GM12878 (cell line): ENCODE measurements at regions not wholly inside any gene's neighbourhood (a gene's known extent, or its start where the extent isn't known, plus 50 kb on each side); places are given as distances from the start of the nearest gene placed in this dataset.

ENCODE experiments used
- ATAC-seq: fragments of 200-7000 bp; cut with Tn5 transposase; 3 replicates; pipeline ENCODE4 v1.9.1; 2020; ENCODE audit warnings: mild to moderate bottlenecking, moderate library complexity
- BruUV-seq: library from RNA; stranded (reverse); fragments of 400-500 nt; replicated peaks from 2 replicates; lab custom pipeline; 2021; lab: Mats Ljungman, UMichigan
- CTCF ChIA-PET: fragments of 300-600 bp; sonication (Branson Sonifier 250); formaldehyde crosslinking; extraction: SDS; loops from one replicate; lab custom pipeline; 2021; ENCODE audit warnings: inconsistent platforms; lab: Yijun Ruan, JAX
- POLR2A ChIA-PET: fragments of 350-600 bp; formaldehyde crosslinking; extraction: SDS; loops from one replicate; lab custom pipeline; 2021; ENCODE audit warnings: inconsistent platforms; lab: Charles Lee
- RAD21 ChIA-PET: fragments of 300-600 bp; sonication (Branson Sonifier 250); formaldehyde crosslinking; loops from one replicate; lab custom pipeline; 2023; ENCODE audit warnings: antibody characterized with exemption; ENCODE audit not compliant: unreplicated experiment; lab: Charles Lee
- SMC1A ChIA-PET: fragments of 300-600 bp; sonication (Branson Sonifier 250); formaldehyde crosslinking; loops from one replicate; lab custom pipeline; 2023; ENCODE audit not compliant: unreplicated experiment, uncharacterized antibody; lab: Charles Lee
- DNase-seq: peaks from one replicate; pipeline ENCODE4 v3.0.0-alpha.2; 2011; ENCODE audit warnings: low read depth, low spot score
- FAIRE-seq: peaks from 3 replicates; lab custom pipeline; 2011; peaks lifted over from hg19 to GRCh38; lab: Jason Lieb, UNC
- H2AFZ ChIP-seq: 2 replicates; pipeline ENCODE4 v1.6.0; 2011; ENCODE audit warnings: low read depth, low read length, control low read depth; ENCODE audit not compliant: control insufficient read depth
- H3K27ac ChIP-seq: 2 replicates; pipeline ENCODE4 v1.5.1; 2011; ENCODE audit warnings: control low read depth; ENCODE audit not compliant: control insufficient read depth, insufficient read depth
- H3K27me3 ChIP-seq, 2 experiments: replicated peaks in 1 of 2; 2 replicates each; pipeline versions ENCODE4 v1.6.0 to v1.6.1; 2011; ENCODE audit warnings: low read length in 1 of 2; ENCODE audit not compliant: control insufficient read depth in 2 of 2, insufficient read depth in 2 of 2
- H3K36me3 ChIP-seq, 2 experiments: 2 replicates each; pipeline ENCODE4 v1.5.1; 2011; ENCODE audit warnings: low read length in 1 of 2; ENCODE audit not compliant: control insufficient read depth in 2 of 2, insufficient read depth in 2 of 2
- H3K4me1 ChIP-seq: 2 replicates; pipeline ENCODE4 v1.6.1; 2011; ENCODE audit warnings: mild to moderate bottlenecking, low read length, moderate library complexity, mixed read lengths; ENCODE audit not compliant: control insufficient read depth, insufficient read depth
- H3K4me2 ChIP-seq: 2 replicates; pipeline ENCODE4 v1.6.0; 2011; ENCODE audit warnings: control low read depth; ENCODE audit not compliant: control insufficient read depth, insufficient read depth
- H3K4me3 ChIP-seq: fragments of 200-600 bp; sonication (generic); 2 replicates; pipeline ENCODE4 v1.5.1; 2016
- H3K79me2 ChIP-seq: 2 replicates; pipeline ENCODE4 v1.6.0; 2011; ENCODE audit warnings: low read length; ENCODE audit not compliant: control insufficient read depth, insufficient read depth
- H3K9ac ChIP-seq: 2 replicates; pipeline ENCODE4 v1.8.0; 2011; ENCODE audit warnings: low read length, control low read depth, mixed read lengths; ENCODE audit not compliant: control insufficient read depth, insufficient read depth
- H3K9me3 ChIP-seq: replicated peaks from 3 replicates; pipeline ENCODE4 v1.5.1; 2011; ENCODE audit warnings: mild to moderate bottlenecking, low read length; ENCODE audit not compliant: control insufficient read depth, insufficient read depth
- H4K20me1 ChIP-seq: 2 replicates; pipeline ENCODE4 v1.6.0; 2011; ENCODE audit not compliant: control insufficient read depth, insufficient read depth
- BCL11A ChIP-seq: IDR thresholded peaks from 2 replicates; pipeline ENCODE4 v1.6.1; 2011; ENCODE audit warnings: low read depth, low read length
- CEBPB ChIP-seq, 2 experiments: fragments of 150-350 bp in 1 of 2; IDR thresholded peaks; 2 replicates each; pipeline ENCODE4 v1.6.1; 2012 to 2014; ENCODE audit warnings: low read depth in 2 of 2, low read length in 2 of 2, borderline replicate concordance in 1 of 2, inconsistent platforms in 1 of 2
- CUX1 ChIP-seq: IDR thresholded peaks from 2 replicates; pipeline ENCODE4 v1.6.1; 2012; ENCODE audit warnings: improper control_type of control experiment, low read depth, low read length; ENCODE audit not compliant: insufficient replicate concordance
- ESRRA ChIP-seq: IDR thresholded peaks from 2 replicates; pipeline ENCODE4 v1.6.1; 2012; ENCODE audit warnings: mild to moderate bottlenecking, low read length, improper control_type of control experiment
- EZH2 ChIP-seq: IDR thresholded peaks from 2 replicates; pipeline ENCODE4 v1.6.1; 2012; ENCODE audit warnings: low read depth, mild to moderate bottlenecking, control low read depth, inconsistent platforms, low read length, borderline replicate concordance; ENCODE audit not compliant: control insufficient read depth
- IKZF1 ChIP-seq: fragments of 450-650 bp; conservative IDR thresholded peaks from 2 replicates; pipeline ENCODE4 v1.6.1; 2017; ENCODE audit warnings: antibody characterized with exemption, mild to moderate bottlenecking
- KDM1A ChIP-seq: fragments of 200-600 bp; sonication (generic); IDR thresholded peaks from 2 replicates; pipeline ENCODE4 v1.6.1; 2016; ENCODE audit warnings: borderline replicate concordance
- MEF2B ChIP-seq: fragments of 450-650 bp; IDR thresholded peaks from 2 replicates; pipeline ENCODE4 v1.6.1; 2018; ENCODE audit warnings: mild to moderate bottlenecking, moderate library complexity; ENCODE audit not compliant: partially characterized antibody, poor library complexity, severe bottlenecking
- MTA2 ChIP-seq: fragments of 450-650 bp; IDR thresholded peaks from 2 replicates; pipeline ENCODE4 v1.6.1; 2016; ENCODE audit warnings: low read depth, mild to moderate bottlenecking, moderate library complexity
- MYB ChIP-seq: fragments of 150-350 bp; IDR thresholded peaks from 2 replicates; pipeline ENCODE4 v1.6.1; 2014; ENCODE audit warnings: mild to moderate bottlenecking, low read depth, low read length, borderline replicate concordance
- NR2C1 ChIP-seq: fragments of 450-650 bp; IDR thresholded peaks from 2 replicates; pipeline ENCODE4 v1.6.1; 2017; ENCODE audit warnings: antibody characterized with exemption, mild to moderate bottlenecking, moderate library complexity
- RB1 ChIP-seq: fragments of 450-650 bp; formaldehyde crosslinking; IDR thresholded peaks from 2 replicates; pipeline ENCODE4 v1.6.1; 2017; ENCODE audit warnings: mild to moderate bottlenecking, borderline replicate concordance
- RCOR1 ChIP-seq: conservative IDR thresholded peaks from 2 replicates; pipeline ENCODE4 v1.6.1; 2012; ENCODE audit warnings: low read depth, low read length, improper control_type of control experiment
- RELA ChIP-seq: fragments of 450-650 bp; IDR thresholded peaks from 2 replicates; pipeline ENCODE4 v1.8.0; 2014; ENCODE audit warnings: borderline replicate concordance; ENCODE audit not compliant: partially characterized antibody
- SIN3A ChIP-seq: IDR thresholded peaks from 2 replicates; pipeline ENCODE4 v1.6.1; 2012; ENCODE audit warnings: low read depth, low read length, improper control_type of control experiment
- SPI1 ChIP-seq: IDR thresholded peaks from 2 replicates; pipeline ENCODE4 v1.6.1; 2011; ENCODE audit warnings: low read depth, mild to moderate bottlenecking, low read length, moderate library complexity, borderline replicate concordance; ENCODE audit not compliant: insufficient read depth
- STAT3 ChIP-seq: IDR thresholded peaks from 2 replicates; pipeline ENCODE4 v1.6.1; 2011; ENCODE audit warnings: low read depth, low read length, improper control_type of control experiment
- TCF12 ChIP-seq: IDR thresholded peaks from 2 replicates; pipeline ENCODE4 v1.6.1; 2011; ENCODE audit warnings: low read depth, mild to moderate bottlenecking, low read length
- WRNIP1 ChIP-seq: IDR thresholded peaks from 2 replicates; pipeline ENCODE4 v1.6.1; 2011; ENCODE audit warnings: low read depth, low read length, improper control_type of control experiment, borderline replicate concordance
- WGBS: methylation state at CpG from one replicate; pipeline ENCODE4 v1.1.6; 2016; ENCODE audit warnings: low lambda C conversion rate; ENCODE audit not compliant: insufficient replicate concordance, insufficient coverage; ENCODE audit errors: missing lambda C conversion rate; 5-methylcytosine and 5-hydroxymethylcytosine counted together
- in situ Hi-C: fragments of 300-500 bp; cut with MboI; formaldehyde crosslinking; loops from 9 replicates; pipeline ENCODE4 v1.14.3; 2018; ENCODE audit warnings: mixed read lengths
- intact Hi-C: fragments of 100-400 bp; cut with micrococcal nuclease; formaldehyde crosslinking; loops from one replicate; pipeline ENCODE4 v1.14.2; 2022; ENCODE audit not compliant: unreplicated experiment

DNA sequence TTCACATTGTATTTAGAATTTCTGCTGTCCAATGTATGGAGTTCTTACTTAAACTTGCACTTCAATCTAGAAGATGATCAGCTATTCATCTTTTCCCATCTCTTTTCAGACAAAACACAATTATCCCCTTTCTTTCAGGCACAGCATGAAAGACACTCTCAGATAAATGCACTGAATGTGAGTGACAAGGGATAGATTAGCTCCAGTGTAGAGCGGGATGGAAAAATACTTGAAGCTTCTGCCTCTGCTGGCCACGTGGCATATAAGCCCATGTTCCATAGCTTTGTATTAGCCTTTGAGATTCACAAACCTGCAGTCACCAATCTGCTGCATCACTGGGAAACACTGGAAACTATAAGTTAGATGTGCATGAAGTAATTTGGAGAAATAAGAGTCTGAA, 162.2 kb upstream of the FAM3C start:
- ATAC-seq (no peak), DNase-seq (no peak), FAIRE-seq (no peak)
- H3K27ac ChIP-seq: no peak overlapping the region
- peaks cover 0 to 2% of the 10 kb centered on the region in 2 experiments; a peak in 1 of 4 replicates for H3K27me3 ChIP-seq
- H4K20me1 ChIP-seq: no peaks in the 10 kb centered on the region
- H3K4me3 ChIP-seq: no peak overlapping the region
- ChIA-PET CTCF (interaction anchor here (1.0 to 1.5 kb wide), 4 partner anchors 11 to 427 kb away, joined by 3 to 5 read pairs (median 4); no protein-coding TSS in a partner anchor), RAD21 (interaction anchor here (1.8 kb wide), 1 partner anchor 436 kb away, joined by 5 read pairs; no protein-coding TSS in a partner anchor), SMC1A (interaction anchor here (1.0 to 2.0 kb wide), 3 partner anchors 10 to 49 kb away, joined by 3 to 5 read pairs (median 3); no protein-coding TSS in a partner anchor), POLR2A (no interaction called here)
- H3K9me3 ChIP-seq: no peaks in the 10 kb centered on the region
- in situ Hi-C loops (loop anchor here (10.0 kb wide), 1 partner anchor 423 kb away; no protein-coding TSS in a partner anchor), intact Hi-C loops (no loop called here)
- no peaks in the 10 kb centered on the region for H3K36me3 ChIP-seq
- no TSS peak for BruUV-seq
- H2AFZ ChIP-seq: no peak overlapping the region
- WGBS: 50% methylated on average over 2 of the region's 2 CpGs
- no peak overlapping the region for H3K4me2 ChIP-seq
- TF ChIP-seq SIN3A (no peak), SPI1 (no peak), CEBPB (IDR thresholded peaks at IDR 0.05; ENCODE audit: borderline replicate concordance in 1 of 2, low read depth in 2 of 2, low read length in 2 of 2) (no peak), MTA2 (no peak), TCF12 (no peak), CUX1 (no peak), RB1 (no peak), ESRRA (no peak), RCOR1 (no peak), EZH2 (no peak), BCL11A (no peak), IKZF1 (no peak), WRNIP1 (no peak), MEF2B (no peak), KDM1A (no peak), RELA (no peak), NR2C1 (no peak), MYB (no peak), STAT3 (no peak)
- no peaks in the 10 kb centered on the region for H3K4me1 ChIP-seq
- H3K79me2 ChIP-seq: no peaks in the 10 kb centered on the region
- no peak overlapping the region for H3K9ac ChIP-seq
